ENCODE measurements at regions not wholly inside any gene's neighbourhood (a gene's known extent, or its start where the extent isn't known, plus 50 kb on each side); places are given as distances from the start of the nearest gene placed in this dataset.
"Not testable (repeated sequence)": the region's sequence is repeated elsewhere in the genome, so short reads cannot be mapped to it uniquely, and the experiment has no call there.

- no peak for DNase-seq
These were observed 109.7 kb downstream of the CRLF2 start for GRCh38 chrX:1102786-1103185.

DNA sequence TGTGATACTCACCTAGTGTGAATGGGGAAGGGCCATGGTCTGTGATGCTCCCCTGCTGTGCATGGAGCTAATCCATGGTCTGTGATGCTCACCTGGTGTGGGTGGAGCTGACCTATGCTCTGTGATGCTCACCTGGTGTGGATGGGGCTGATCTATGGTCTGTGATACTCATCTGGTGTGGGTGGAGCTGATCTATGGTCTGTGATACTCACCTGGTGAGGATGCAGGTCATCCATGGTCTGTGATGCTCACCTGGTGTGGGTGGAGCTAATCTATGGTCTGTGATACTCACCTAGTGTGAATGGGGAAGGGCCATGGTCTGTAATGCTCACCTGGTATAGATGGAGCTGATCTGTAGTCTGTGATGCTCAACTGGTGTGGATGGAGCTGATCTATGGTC lies 110.2 kb downstream of the CRLF2 start:
- not testable (repeated sequence) for DNase-seq

DNA sequence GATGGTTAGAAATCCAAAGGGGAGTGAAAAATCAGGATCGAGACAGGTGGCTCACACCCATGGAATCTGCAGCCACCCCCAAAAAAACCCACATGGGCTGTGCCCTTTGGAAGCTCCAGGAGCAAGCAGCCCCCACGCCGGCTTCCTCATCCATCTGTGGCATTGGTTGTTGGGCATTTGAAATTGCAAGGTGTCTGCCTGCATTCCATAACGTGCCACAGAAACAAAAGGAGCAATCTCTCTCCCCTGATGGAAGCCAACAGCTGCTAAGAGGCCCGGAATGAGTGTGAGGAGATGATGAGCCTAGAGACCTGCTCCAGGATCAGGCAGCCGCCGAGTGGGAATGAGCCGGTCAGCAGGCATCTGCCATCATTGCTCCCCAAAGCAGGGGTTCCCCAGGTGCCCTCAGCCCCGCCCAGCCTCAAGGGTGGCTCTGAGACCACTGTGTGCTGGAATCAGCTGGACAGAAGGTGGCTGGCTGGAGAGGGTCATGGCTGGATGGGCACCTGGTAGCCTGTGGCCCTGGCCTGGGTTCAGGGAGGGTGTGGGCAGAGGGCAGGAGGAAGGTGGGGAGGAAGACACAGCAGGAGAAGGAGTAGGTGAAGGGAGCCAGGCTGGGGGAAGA lies 113.2 kb downstream of the CRLF2 start:
- no peak for DNase-seq

DNA sequence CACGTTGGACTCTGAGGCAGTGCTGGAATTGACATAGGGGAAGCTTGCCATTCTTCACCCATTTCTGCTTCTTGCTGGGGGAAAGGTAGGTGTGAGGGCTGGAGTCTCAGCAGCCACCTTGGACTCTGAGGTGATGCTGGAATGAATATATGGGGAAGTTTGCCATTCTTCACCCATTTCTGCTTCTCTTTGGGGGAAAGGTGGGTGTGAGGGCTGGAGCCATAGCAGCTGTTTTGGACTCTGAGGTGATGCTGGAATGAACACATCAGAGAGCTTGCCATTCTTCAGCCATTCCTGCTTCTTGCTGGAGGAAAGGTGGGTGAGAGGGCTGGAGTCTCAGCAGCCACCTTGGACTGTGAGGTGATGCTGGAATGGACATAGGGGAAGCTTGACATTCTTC lies 115.1 kb downstream of the CRLF2 start:
- no peak for DNase-seq

GRCh38 chrX:1094566-1095333 lies 117.7 kb downstream of the CRLF2 start:
- DNase-seq = no peak

GRCh38 chrX:1093586-1094421 lies 118.6 kb downstream of the CRLF2 start:
- DNase-seq = no peak

GRCh38 chrX:1093121-1093520 lies 119.3 kb downstream of the CRLF2 start:
- DNase-seq = no peak

- DNase-seq = no peak
These were observed 125.7 kb downstream of the CRLF2 start for GRCh38 chrX:1086444-1087409.

DNA sequence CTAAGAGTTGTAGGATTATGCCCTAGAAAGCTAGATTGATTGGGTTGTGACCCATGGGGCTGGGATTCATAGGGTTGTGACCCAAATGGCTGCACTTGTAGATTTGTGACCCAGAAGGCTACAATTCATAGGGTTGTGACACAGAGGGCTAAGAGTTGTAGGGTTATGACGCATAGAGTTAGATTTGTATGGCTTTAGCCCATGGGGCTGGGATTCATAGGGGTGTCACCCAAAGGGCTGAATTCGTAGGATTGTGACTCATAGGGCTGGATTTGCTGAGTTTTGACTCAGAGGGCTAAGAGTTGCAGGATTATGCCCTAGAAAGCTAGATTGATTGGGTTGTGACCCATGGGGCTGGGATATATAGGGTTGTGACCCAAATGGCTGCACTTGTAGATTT lies 126.6 kb downstream of the CRLF2 start:
- DNase-seq = not testable (repeated sequence)

GRCh38 chrX:1084689-1085088 lies 127.8 kb downstream of the CRLF2 start:
- no peak for DNase-seq

GRCh38 chrX:1076871-1077651 lies 135.4 kb downstream of the CRLF2 start:
- DNase-seq = no peak

- no peak for DNase-seq
These were observed 136.7 kb downstream of the CRLF2 start for GRCh38 chrX:1075741-1076140.

DNA sequence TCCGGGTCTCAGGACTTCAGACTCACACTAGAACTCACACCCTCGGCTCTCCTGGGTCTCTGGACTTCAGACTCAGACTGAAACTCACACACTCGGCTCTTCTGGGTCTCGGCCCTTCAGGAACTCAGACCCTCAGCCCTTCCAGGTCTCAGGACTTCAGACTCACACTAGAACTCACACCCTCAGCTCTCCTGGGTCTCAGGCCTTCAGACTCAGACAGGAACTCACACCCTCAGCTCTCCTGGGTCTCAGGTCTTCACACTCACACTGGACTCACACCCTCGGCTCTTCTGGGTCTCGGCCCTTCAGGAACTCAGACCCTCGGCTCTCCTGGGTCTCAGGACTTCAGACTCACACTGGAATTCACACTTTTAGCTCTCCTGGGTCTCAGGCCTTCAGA lies 137.3 kb downstream of the CRLF2 start:
- no peak for DNase-seq

- DNase-seq = no peak
These were observed 137.7 kb downstream of the CRLF2 start for GRCh38 chrX:1074755-1075154.

DNA sequence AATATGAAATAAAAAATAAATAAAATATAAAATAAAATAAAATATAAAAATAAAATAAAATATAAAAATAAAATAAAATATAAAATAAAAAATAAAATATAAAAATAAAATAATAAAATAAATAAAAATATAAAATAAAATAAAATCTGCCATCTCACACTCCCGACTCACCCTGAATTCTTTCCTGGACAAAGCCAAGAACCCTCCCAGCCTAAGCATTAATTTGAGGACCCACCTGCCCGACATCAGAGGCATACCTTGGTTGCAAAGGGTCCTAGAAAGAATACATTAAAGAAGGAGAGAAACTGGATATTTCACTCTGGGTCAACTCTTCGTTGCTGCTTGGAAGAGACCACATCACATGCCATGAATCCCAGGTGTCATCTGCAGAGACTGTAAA lies 138.3 kb downstream of the CRLF2 start:
- no peak for DNase-seq

- no peak for DNase-seq
These were observed 139.6 kb downstream of the CRLF2 start for GRCh38 chrX:1072637-1073377.

DNA sequence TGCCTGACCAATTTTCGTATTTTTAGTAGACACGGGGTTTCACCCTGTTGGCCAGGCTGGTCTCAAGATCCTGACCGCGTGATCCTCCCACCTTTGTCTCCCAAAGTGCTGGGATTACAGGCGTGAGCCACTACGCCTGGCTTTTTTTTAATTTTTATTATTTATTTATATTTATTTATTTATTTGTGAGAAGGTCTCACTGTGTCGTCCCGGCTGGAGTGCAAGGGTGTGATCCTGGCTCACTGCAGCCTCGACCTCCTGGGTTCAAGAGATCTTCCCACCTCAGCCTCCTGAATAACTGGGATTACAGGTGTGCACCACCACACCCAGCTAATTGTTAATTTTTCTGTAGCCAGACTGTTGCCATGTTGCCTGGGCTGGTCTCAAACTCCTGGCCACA lies 141.1 kb downstream of the CRLF2 start:
- DNase-seq = no peak

DNA sequence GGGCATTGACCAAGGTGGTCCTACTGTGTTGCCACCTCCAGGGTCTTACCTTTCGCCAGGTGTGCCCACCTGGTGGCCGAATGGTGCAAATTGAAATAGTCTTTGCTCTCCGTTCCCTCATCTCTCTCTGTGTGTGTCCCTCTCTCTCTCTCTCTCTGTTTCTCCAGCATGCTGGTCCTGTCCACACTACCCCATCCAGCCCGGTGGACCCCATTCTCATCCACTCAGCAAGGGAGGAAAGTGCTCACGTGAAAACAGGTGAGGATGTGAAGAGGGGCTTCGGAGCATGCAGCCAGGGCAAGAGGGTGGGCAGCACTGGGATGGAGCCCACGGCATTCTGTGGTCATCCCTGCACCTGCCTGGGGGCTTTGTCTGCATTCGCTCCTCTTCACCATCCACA lies 150.1 kb downstream of the CRLF2 start:
- DNase-seq = no peak

- DNase-seq = no peak
These were observed 151.9 kb downstream of the CRLF2 start for GRCh38 chrX:1060562-1060960.
